ENCODE measurements at regions not wholly inside any gene's neighbourhood (a gene's known extent, or its start where the extent isn't known, plus 50 kb on each side); places are given as distances from the start of the nearest gene placed in this dataset.

- Histone ChIP-seq H3K27me3 (replicated peaks; ENCODE audit: control insufficient read depth, insufficient read depth, low read length) (no peaks in the 10 kb centered on the region), H3K36me3 (ENCODE audit: control insufficient read depth, insufficient read depth, low read length) (no peaks in the 10 kb centered on the region), H3K4me3 (replicated peaks; ENCODE audit: low read depth, low read length) (no peak overlapping the region)
- no peak for DNase-seq (ENCODE audit: extremely low read depth, insufficient read length)
- no peak for TF ChIP-seq CTCF (IDR thresholded peaks at IDR 0.05; ENCODE audit: insufficient read depth, low read length, poor library complexity, severe bottlenecking)
These were observed 134.1 kb downstream of the ADCYAP1R1 start for GRCh38 chr7:31186202-31186601.

GRCh38 chr7:31175672-31176071, 123.6 kb downstream of the ADCYAP1R1 start:
- Histone ChIP-seq H3K36me3 (ENCODE audit: control insufficient read depth, insufficient read depth, low read length) (no peaks in the 10 kb centered on the region), H3K4me3 (replicated peaks; ENCODE audit: low read depth, low read length) (no peak overlapping the region), H3K27me3 (replicated peaks; ENCODE audit: control insufficient read depth, insufficient read depth, low read length) (no peaks in the 10 kb centered on the region)
- no peak for DNase-seq (ENCODE audit: extremely low read depth, insufficient read length)
- peak; percentile 32 for TF ChIP-seq CTCF (IDR thresholded peaks at IDR 0.05; ENCODE audit: insufficient read depth, low read length, poor library complexity, severe bottlenecking)

- TF ChIP-seq CTCF (IDR thresholded peaks at IDR 0.05; ENCODE audit: insufficient read depth, low read length, poor library complexity, severe bottlenecking) = no peak
- no peak overlapping the region for H3K4me3 ChIP-seq (replicated peaks; ENCODE audit: low read depth, low read length)
- DNase-seq (ENCODE audit: extremely low read depth, insufficient read length) = no peak
- no peaks in the 10 kb centered on the region for H3K27me3 ChIP-seq (replicated peaks; ENCODE audit: control insufficient read depth, insufficient read depth, low read length)
- H3K36me3 ChIP-seq (ENCODE audit: control insufficient read depth, insufficient read depth, low read length) = no peaks in the 10 kb centered on the region
These were observed 119.9 kb downstream of the ADCYAP1R1 start for GRCh38 chr7:31171984-31172383.

- TF ChIP-seq CTCF (IDR thresholded peaks at IDR 0.05; ENCODE audit: insufficient read depth, low read length, poor library complexity, severe bottlenecking) = no peak
- DNase-seq (ENCODE audit: extremely low read depth, insufficient read length) = no peak
- Histone ChIP-seq H3K4me3 (replicated peaks; ENCODE audit: low read depth, low read length) (no peak overlapping the region), H3K27me3 (replicated peaks; ENCODE audit: control insufficient read depth, insufficient read depth, low read length) (no peaks in the 10 kb centered on the region), H3K36me3 (ENCODE audit: control insufficient read depth, insufficient read depth, low read length) (no peaks in the 10 kb centered on the region)
These were observed 119.2 kb downstream of the ADCYAP1R1 start for GRCh38 chr7:31171216-31171785.

Measured in GM06990 (cell line).